HEK293 (cell line): ENCODE measurements at regions not wholly inside any gene's neighbourhood (a gene's known extent, or its start where the extent isn't known, plus 50 kb on each side); places are given as distances from the start of the nearest gene placed in this dataset.

Experiments used
- CTCF ChIA-PET: fragments of 350-600 bp; formaldehyde crosslinking; extraction: SDS; loops from one replicate; lab custom pipeline; 2021; ENCODE audit warnings: antibody characterized with exemption; lab: Yijun Ruan, JAX
- POLR2A ChIA-PET: fragments of 300-600 bp; formaldehyde crosslinking; extraction: SDS; loops from one replicate; lab custom pipeline; 2020; ENCODE audit warnings: antibody characterized with exemption, inconsistent platforms; lab: Yijun Ruan, JAX
- H3K27ac ChIP-seq: fragments of 200-500 bp; sonication (Bioruptor generic); 2 replicates; pipeline ENCODE4 v1.5.1; 2014; ENCODE audit warnings: low read depth, low read length, control low read depth, inconsistent platforms; ENCODE audit errors: extremely low read depth
- H3K36me3 ChIP-seq, 2 experiments: fragments of 200-500 bp in 1 of 2; sonication (Bioruptor generic) in 1 of 2; 1 replicate in 1 of 2; 2 replicates in 1 of 2; pipeline ENCODE4 v1.5.1; 2014 to 2017; ENCODE audit warnings: inconsistent platforms in 2 of 2, low read length in 2 of 2; ENCODE audit not compliant: control insufficient read depth in 2 of 2, insufficient read depth in 1 of 2
- H3K4me1 ChIP-seq: fragments of 200-500 bp; sonication (Bioruptor generic); 2 replicates; pipeline ENCODE4 v1.5.1; 2014; ENCODE audit warnings: mild to moderate bottlenecking, low read length, inconsistent platforms; ENCODE audit not compliant: control insufficient read depth, insufficient read depth
- H3K4me3 ChIP-seq: 2 replicates; pipeline ENCODE4 v1.5.1; 2011; ENCODE audit warnings: low read depth, mild to moderate bottlenecking, control low read depth, low read length, moderate library complexity
- H3K9me3 ChIP-seq: fragments of 200-500 bp; sonication (Bioruptor generic); 2 replicates; pipeline ENCODE4 v1.5.1; 2014; ENCODE audit warnings: low read depth, low read length, inconsistent platforms; ENCODE audit not compliant: control insufficient read depth, insufficient read depth
- AEBP2 ChIP-seq: fragments of 450-650 bp; formaldehyde crosslinking; IDR thresholded peaks from 2 replicates; pipeline ENCODE4 v1.5.1; 2016; ENCODE audit warnings: missing biosample characterization, missing genetic modification characterization, borderline replicate concordance
- ATF2 ChIP-seq: fragments of 450-650 bp; formaldehyde crosslinking; IDR thresholded peaks from 2 replicates; pipeline ENCODE4 v1.5.1; 2016; ENCODE audit warnings: missing biosample characterization, missing genetic modification characterization, low read depth
- HOXA7 ChIP-seq: sonication (generic); formaldehyde crosslinking; IDR thresholded peaks from 2 replicates; pipeline ENCODE4 v1.8.1; 2022; ENCODE audit warnings: missing genetic modification reagents, borderline replicate concordance
- KLF9 ChIP-seq: fragments of 450-650 bp; formaldehyde crosslinking; IDR thresholded peaks from 2 replicates; pipeline ENCODE4 v1.5.1; 2016; ENCODE audit warnings: missing biosample characterization, missing genetic modification characterization, low read depth
- REST ChIP-seq: fragments of 450-650 bp; formaldehyde crosslinking; IDR thresholded peaks from 2 replicates; pipeline ENCODE4 v1.5.1; 2016; ENCODE audit warnings: missing biosample characterization, missing genetic modification characterization
- ZBTB1 ChIP-seq: fragments of 450-650 bp; formaldehyde crosslinking; IDR thresholded peaks from 2 replicates; pipeline ENCODE4 v1.5.1; 2016; ENCODE audit warnings: missing biosample characterization, missing genetic modification characterization
- ZBTB44 ChIP-seq: fragments of 450-650 bp; IDR thresholded peaks from 2 replicates; pipeline ENCODE4 v1.5.1; 2018; ENCODE audit warnings: missing biosample characterization, mild to moderate bottlenecking, missing genetic modification characterization
- ZNF157 ChIP-seq: fragments of 450-650 bp; formaldehyde crosslinking; IDR thresholded peaks from 2 replicates; pipeline ENCODE4 v1.5.1; 2016; ENCODE audit warnings: missing biosample characterization, missing genetic modification characterization
- ZNF24 ChIP-seq: fragments of 450-650 bp; formaldehyde crosslinking; IDR thresholded peaks from 2 replicates; pipeline ENCODE4 v1.5.1; 2016; ENCODE audit warnings: missing biosample characterization, missing genetic modification characterization
- ZNF248 ChIP-seq: fragments of 450-650 bp; formaldehyde crosslinking; IDR thresholded peaks from 2 replicates; pipeline ENCODE4 v1.5.1; 2017; ENCODE audit warnings: missing biosample characterization, missing genetic modification characterization
- ZNF449 ChIP-seq: fragments of 450-650 bp; formaldehyde crosslinking; IDR thresholded peaks from 2 replicates; pipeline ENCODE4 v1.5.1; 2017; ENCODE audit warnings: missing biosample characterization, mild to moderate bottlenecking, missing genetic modification characterization, moderate library complexity
- ZNF510 ChIP-seq: fragments of 450-650 bp; formaldehyde crosslinking; IDR thresholded peaks from 2 replicates; pipeline ENCODE4 v1.5.1; 2018; ENCODE audit warnings: mild to moderate bottlenecking, missing genetic modification characterization, missing biosample characterization; ENCODE audit not compliant: insufficient replicate concordance
- ZNF555 ChIP-seq: fragments of 450-650 bp; formaldehyde crosslinking; conservative IDR thresholded peaks from 2 replicates; pipeline ENCODE4 v1.5.1; 2017; ENCODE audit warnings: missing biosample characterization, mild to moderate bottlenecking, missing genetic modification characterization, inconsistent platforms
- ZNF692 ChIP-seq: fragments of 450-650 bp; formaldehyde crosslinking; IDR thresholded peaks from 2 replicates; pipeline ENCODE4 v1.5.1; 2016; ENCODE audit warnings: missing biosample characterization, missing genetic modification characterization
- ZNF768 ChIP-seq: fragments of 450-650 bp; formaldehyde crosslinking; IDR thresholded peaks from 2 replicates; pipeline ENCODE4 v1.5.1; 2018; ENCODE audit warnings: missing biosample characterization, mild to moderate bottlenecking, missing genetic modification characterization
- ZNF776 ChIP-seq: fragments of 450-650 bp; formaldehyde crosslinking; IDR thresholded peaks from 2 replicates; pipeline ENCODE4 v1.5.0; 2017; ENCODE audit warnings: missing biosample characterization, missing genetic modification characterization, borderline replicate concordance
- ZNF785 ChIP-seq: fragments of 450-650 bp; formaldehyde crosslinking; IDR thresholded peaks from 2 replicates; pipeline ENCODE4 v1.5.1; 2016; ENCODE audit warnings: missing biosample characterization, missing genetic modification characterization
- ZNF791 ChIP-seq: fragments of 450-650 bp; formaldehyde crosslinking; IDR thresholded peaks from 2 replicates; pipeline ENCODE4 v1.5.1; 2016; ENCODE audit warnings: missing biosample characterization, missing genetic modification characterization
- ZSCAN18 ChIP-seq: fragments of 450-650 bp; formaldehyde crosslinking; IDR thresholded peaks from 2 replicates; pipeline ENCODE4 v1.5.1; 2016; ENCODE audit warnings: missing biosample characterization, missing genetic modification characterization
- ZSCAN5A ChIP-seq: fragments of 450-650 bp; formaldehyde crosslinking; IDR thresholded peaks from 2 replicates; pipeline ENCODE4 v1.5.1; 2016; ENCODE audit warnings: missing biosample characterization, missing genetic modification characterization

GRCh38 chr1:214816603-214817002 is 213.6 kb downstream of the CENPF start (continued):
- TF ChIP-seq ZNF449 (tag by site-specific recombination) (no peak), ATF2 (tag by site-specific recombination) (no peak), ZNF555 (tag by site-specific recombination) (no peak), ZSCAN5A (no peak), ZNF157 (no peak), ZNF785 (tag by site-specific recombination) (no peak), KLF9 (no peak)

- ChIA-PET CTCF (interaction anchor here (0.6 kb wide), 2 partner anchors 262 to 890 kb away, joined by 3 to 5 read pairs; no protein-coding TSS in a partner anchor), POLR2A (no interaction called here)
- Histone ChIP-seq H3K4me3 (no peak overlapping the region), H3K4me1 (no peaks in the 10 kb centered on the region), H3K36me3 (no peaks in the 10 kb centered on the region), H3K27ac (no peak overlapping the region), H3K9me3 (no peaks in the 10 kb centered on the region)
- TF ChIP-seq ZNF776 (tag by site-specific recombination) (no peak), ZSCAN18 (no peak), ZBTB44 (tag by site-specific recombination) (no peak), HOXA7 (CRISPR knock-in tag) (no peak), ZNF768 (no peak), REST (tag by site-specific recombination) (no peak), ZNF510 (tag by site-specific recombination) (no peak), ZNF24 (tag by site-specific recombination) (no peak), ZNF692 (no peak), ZBTB1 (tag by site-specific recombination) (no peak), ZNF157 (no peak), ZNF791 (tag by site-specific recombination) (no peak), AEBP2 (tag by site-specific recombination) (no peak), ZNF248 (no peak)
These were observed 220.5 kb downstream of the CENPF start for GRCh38 chr1:214823311-214824117.
